ENCODE measurements at regions not wholly inside any gene's neighbourhood (a gene's known extent, or its start where the extent isn't known, plus 50 kb on each side); places are given as distances from the start of the nearest gene placed in this dataset.

GRCh38 chr7:85695533-85695932 is 508.7 kb upstream of the SEMA3D start:
- TF ChIP-seq CTCF (IDR thresholded peaks at IDR 0.05; ENCODE audit: borderline replicate concordance, extremely low read depth, low read length, poor library complexity, severe bottlenecking), result no peak
- TF ChIP-seq EZH2 (IDR thresholded peaks at IDR 0.05; ENCODE audit: borderline replicate concordance, low read depth, low read length, severe bottlenecking), result no peak
